Cardiac muscle cell (in vitro differentiated cells and primary cell): ENCODE measurements at regions not wholly inside any gene's neighbourhood (a gene's known extent, or its start where the extent isn't known, plus 50 kb on each side); places are given as distances from the start of the nearest gene placed in this dataset.

Source experiments
- DNase-seq, 2 donors: peaks; one replicate each; pipeline versions ENCODE4 v3.0.0 to v3.0.0-alpha.2; 2010 to 2017; ENCODE audit warnings: low read depth in 1 of 2, low spot score in 1 of 2
- H3K27ac ChIP-seq: fragments of 200-600 bp; sonication (generic); 2 replicates; pipeline ENCODE4 v1.5.1; 2016
- H3K27me3 ChIP-seq: fragments of 200-600 bp; sonication (generic); 2 replicates; pipeline ENCODE4 v1.6.0; 2016; ENCODE audit warnings: control low read depth
- H3K36me3 ChIP-seq: fragments of 200-600 bp; sonication (generic); 2 replicates; pipeline ENCODE4 v1.5.1; 2016; ENCODE audit warnings: control low read depth
- H3K4me1 ChIP-seq: fragments of 200-600 bp; sonication (generic); 2 replicates; pipeline ENCODE4 v1.8.1; 2017; ENCODE audit warnings: low read depth, mild to moderate bottlenecking, mixed run types
- H3K4me3 ChIP-seq: fragments of 200-600 bp; sonication (generic); 2 replicates; pipeline ENCODE4 v1.5.1; 2016; ENCODE audit warnings: mild to moderate bottlenecking
- H3K9me3 ChIP-seq: fragments of 200-600 bp; sonication (generic); 2 replicates; pipeline ENCODE4 v1.5.1; 2017; ENCODE audit warnings: low read depth, mild to moderate bottlenecking, control low read depth
- CTCF ChIP-seq: IDR thresholded peaks from 2 replicates; pipeline ENCODE4 v1.5.1; 2012; ENCODE audit warnings: low read depth, mild to moderate bottlenecking, low read length

- H3K27me3 ChIP-seq = no peaks in the 10 kb centered on the region
- no peaks in the 10 kb centered on the region for H3K36me3 ChIP-seq
- H3K4me1 ChIP-seq = peaks cover 4% of the 10 kb centered on the region
- no peak overlapping the region for H3K4me3 ChIP-seq
- no peak for TF ChIP-seq CTCF
- DNase-seq = no peak
- no peak overlapping the region for H3K27ac ChIP-seq
- no peaks in the 10 kb centered on the region for H3K9me3 ChIP-seq
These were observed 381.6 kb downstream of the GASK1B start for GRCh38 chr4:157791236-157791635.

- no peaks in the 10 kb centered on the region for H3K36me3 ChIP-seq
- TF ChIP-seq CTCF = no peak
- DNase-seq = no peak
- H3K4me1 ChIP-seq = peaks cover 14% of the 10 kb centered on the region
- no peaks in the 10 kb centered on the region for H3K27me3 ChIP-seq
- H3K4me3 ChIP-seq = no peak overlapping the region
- no peaks in the 10 kb centered on the region for H3K9me3 ChIP-seq
- no peak overlapping the region for H3K27ac ChIP-seq
These were observed 385.2 kb downstream of the GASK1B start for GRCh38 chr4:157787618-157788017.

GRCh38 chr4:157781361-157781760 is 391.5 kb downstream of the GASK1B start:
- no peak overlapping the region for H3K27ac ChIP-seq
- TF ChIP-seq CTCF = no peak
- H3K4me1 ChIP-seq = peaks cover 45% of the 10 kb centered on the region

GRCh38 chr4:157779081-157779480 is 393.7 kb downstream of the GASK1B start:
- peak in 1 of 2 donors; percentile 66 for DNase-seq
- peaks cover 4% of the 10 kb centered on the region for H3K9me3 ChIP-seq
- H3K36me3 ChIP-seq = no peaks in the 10 kb centered on the region
- H3K27me3 ChIP-seq = no peaks in the 10 kb centered on the region
- no peak overlapping the region for H3K4me3 ChIP-seq
- no peak overlapping the region for H3K27ac ChIP-seq
- TF ChIP-seq CTCF = no peak
- H3K4me1 ChIP-seq = peaks cover 45% of the 10 kb centered on the region

More at GRCh38 chr4:157781361-157781760, 391.5 kb downstream of the GASK1B start:
- no peak overlapping the region for H3K4me3 ChIP-seq
- H3K36me3 ChIP-seq = no peaks in the 10 kb centered on the region
- DNase-seq = no peak
- no peaks in the 10 kb centered on the region for H3K27me3 ChIP-seq
- H3K9me3 ChIP-seq = peaks cover 4% of the 10 kb centered on the region

- no peak for TF ChIP-seq CTCF
- DNase-seq = no peak
These were observed 395.8 kb downstream of the GASK1B start for GRCh38 chr4:157776930-157777528.

More at GRCh38 chr4:157776930-157777528, 395.8 kb downstream of the GASK1B start:
- H3K4me3 ChIP-seq = no peak overlapping the region
- no peaks in the 10 kb centered on the region for H3K27me3 ChIP-seq
- no peak overlapping the region for H3K27ac ChIP-seq
- peaks cover 4% of the 10 kb centered on the region for H3K9me3 ChIP-seq
- H3K4me1 ChIP-seq = peaks cover 30% of the 10 kb centered on the region
- no peaks in the 10 kb centered on the region for H3K36me3 ChIP-seq
